Right lung (tissue), 2 donors: ENCODE measurements at regions not wholly inside any gene's neighbourhood (a gene's known extent, or its start where the extent isn't known, plus 50 kb on each side); places are given as distances from the start of the nearest gene placed in this dataset.

ENCODE experiments used
- DNase-seq, 2 donors: peaks; one replicate each; pipeline ENCODE4 v3.0.0-alpha.2; 2013

GRCh38 chr5:160903076-160903475 lies 51.1 kb upstream of the ATP10B start:
- no peak for DNase-seq
